MM.1S (cell line): ENCODE measurements at regions not wholly inside any gene's neighbourhood (a gene's known extent, or its start where the extent isn't known, plus 50 kb on each side); places are given as distances from the start of the nearest gene placed in this dataset.
"Not testable (repeated sequence)": the region's sequence is repeated elsewhere in the genome, so short reads cannot be mapped to it uniquely, and the experiment has no call there.

Experiments used
- DNase-seq: peaks from one replicate; pipeline ENCODE4 v3.0.0-alpha.2; 2015
- H2AFZ ChIP-seq: fragments of 300-600 bp; sonication (generic); 2 replicates; pipeline ENCODE4 v1.6.0; 2016; ENCODE audit warnings: antibody characterized with exemption, low read length
- H3F3A ChIP-seq: fragments of 300-600 bp; sonication (generic); 2 replicates; pipeline ENCODE4 v1.6.1; 2016; ENCODE audit warnings: mild to moderate bottlenecking, antibody characterized with exemption, low read length, moderate library complexity, mixed read lengths; ENCODE audit not compliant: insufficient read depth
- H3K27ac ChIP-seq: fragments of 300-600 bp; sonication (generic); 2 replicates; pipeline ENCODE4 v1.5.1; 2016; ENCODE audit warnings: mild to moderate bottlenecking, low read length
- H3K27me3 ChIP-seq: fragments of 300-600 bp; sonication (generic); replicated peaks from 2 replicates; pipeline ENCODE4 v1.6.0; 2016; ENCODE audit warnings: low read length; ENCODE audit not compliant: insufficient read depth
- H3K36me3 ChIP-seq: fragments of 300-600 bp; sonication (generic); replicated peaks from 2 replicates; pipeline ENCODE4 v1.6.1; 2016; ENCODE audit warnings: mild to moderate bottlenecking, low read length, mixed read lengths; ENCODE audit not compliant: insufficient read depth
- H3K4me1 ChIP-seq: fragments of 300-600 bp; sonication (generic); 2 replicates; pipeline ENCODE4 v1.6.1; 2016; ENCODE audit warnings: low read length, mixed read lengths
- H3K4me2 ChIP-seq: fragments of 300-600 bp; sonication (generic); 2 replicates; pipeline ENCODE4 v1.6.0; 2016; ENCODE audit warnings: low read depth, low read length
- H3K4me3 ChIP-seq: fragments of 300-600 bp; sonication (generic); 2 replicates; pipeline ENCODE4 v1.5.1; 2016; ENCODE audit warnings: low read length, mixed read lengths
- H3K79me2 ChIP-seq: fragments of 300-600 bp; sonication (generic); 2 replicates; pipeline ENCODE4 v1.6.1; 2016; ENCODE audit warnings: mixed run types, low read length, mixed read lengths
- H3K9ac ChIP-seq: fragments of 300-600 bp; sonication (generic); 2 replicates; pipeline ENCODE4 v1.6.1; 2016; ENCODE audit warnings: low read length, mixed read lengths
- H3K9me2 ChIP-seq: fragments of 300-600 bp; sonication (generic); replicated peaks from 2 replicates; pipeline ENCODE4 v1.6.1; 2016; ENCODE audit warnings: mild to moderate bottlenecking, low read length, mixed read lengths; ENCODE audit not compliant: insufficient read depth
- H3K9me3 ChIP-seq: fragments of 300-600 bp; sonication (generic); replicated peaks from 2 replicates; pipeline ENCODE4 v1.6.1; 2016; ENCODE audit warnings: mild to moderate bottlenecking, low read length, mixed read lengths; ENCODE audit not compliant: insufficient read depth
- H4K20me1 ChIP-seq: fragments of 300-600 bp; sonication (generic); 2 replicates; pipeline ENCODE4 v1.6.1; 2016; ENCODE audit warnings: mild to moderate bottlenecking, low read length, moderate library complexity, mixed read lengths; ENCODE audit not compliant: insufficient read depth
- EZH2 ChIP-seq: fragments of 300-600 bp; sonication (generic); optimal IDR thresholded peaks from 2 replicates; pipeline ENCODE3; 2017; ENCODE audit warnings: low read depth, mild to moderate bottlenecking, antibody characterized with exemption, low read length, mixed read lengths
- EZH2phosphoT487 ChIP-seq: fragments of 300-600 bp; sonication (generic); IDR thresholded peaks from 2 replicates; pipeline ENCODE4 v1.6.1; 2018; ENCODE audit warnings: antibody characterized with exemption, low read length
- TF ChIP-seq, protein P1 (sequence below): fragments of 300-600 bp; sonication (generic); IDR thresholded peaks from 2 replicates; pipeline ENCODE4 v1.5.1; 2016; ENCODE audit warnings: antibody characterized with exemption, low read length, mixed read lengths

DNA sequence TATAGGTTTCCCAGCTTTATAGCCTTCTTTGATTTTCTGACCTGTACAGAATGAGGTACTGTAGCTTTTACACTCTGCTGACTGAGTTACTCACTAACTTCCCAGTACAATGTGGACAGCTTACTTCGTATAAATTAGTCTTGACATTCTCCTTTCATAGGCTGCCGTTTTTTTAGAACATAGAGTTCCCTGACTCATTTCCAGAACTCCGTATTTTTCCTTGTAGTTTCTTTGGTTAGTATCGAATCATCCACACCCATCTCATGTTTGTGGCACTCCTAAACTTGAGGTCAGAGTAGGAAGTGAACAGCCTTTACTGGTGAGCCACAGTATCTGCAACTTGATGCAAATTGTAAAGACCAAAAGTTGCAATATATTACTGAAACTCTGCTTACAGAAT is 303.9 kb downstream of the SLITRK5 start:
- H2AFZ ChIP-seq = no peak overlapping the region
- TF ChIP-seq EZH2phosphoT487 (no peak), EZH2 (no peak)
- TF ChIP-seq, protein P1, sequence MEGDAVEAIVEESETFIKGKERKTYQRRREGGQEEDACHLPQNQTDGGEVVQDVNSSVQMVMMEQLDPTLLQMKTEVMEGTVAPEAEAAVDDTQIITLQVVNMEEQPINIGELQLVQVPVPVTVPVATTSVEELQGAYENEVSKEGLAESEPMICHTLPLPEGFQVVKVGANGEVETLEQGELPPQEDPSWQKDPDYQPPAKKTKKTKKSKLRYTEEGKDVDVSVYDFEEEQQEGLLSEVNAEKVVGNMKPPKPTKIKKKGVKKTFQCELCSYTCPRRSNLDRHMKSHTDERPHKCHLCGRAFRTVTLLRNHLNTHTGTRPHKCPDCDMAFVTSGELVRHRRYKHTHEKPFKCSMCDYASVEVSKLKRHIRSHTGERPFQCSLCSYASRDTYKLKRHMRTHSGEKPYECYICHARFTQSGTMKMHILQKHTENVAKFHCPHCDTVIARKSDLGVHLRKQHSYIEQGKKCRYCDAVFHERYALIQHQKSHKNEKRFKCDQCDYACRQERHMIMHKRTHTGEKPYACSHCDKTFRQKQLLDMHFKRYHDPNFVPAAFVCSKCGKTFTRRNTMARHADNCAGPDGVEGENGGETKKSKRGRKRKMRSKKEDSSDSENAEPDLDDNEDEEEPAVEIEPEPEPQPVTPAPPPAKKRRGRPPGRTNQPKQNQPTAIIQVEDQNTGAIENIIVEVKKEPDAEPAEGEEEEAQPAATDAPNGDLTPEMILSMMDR = no peak

DNA sequence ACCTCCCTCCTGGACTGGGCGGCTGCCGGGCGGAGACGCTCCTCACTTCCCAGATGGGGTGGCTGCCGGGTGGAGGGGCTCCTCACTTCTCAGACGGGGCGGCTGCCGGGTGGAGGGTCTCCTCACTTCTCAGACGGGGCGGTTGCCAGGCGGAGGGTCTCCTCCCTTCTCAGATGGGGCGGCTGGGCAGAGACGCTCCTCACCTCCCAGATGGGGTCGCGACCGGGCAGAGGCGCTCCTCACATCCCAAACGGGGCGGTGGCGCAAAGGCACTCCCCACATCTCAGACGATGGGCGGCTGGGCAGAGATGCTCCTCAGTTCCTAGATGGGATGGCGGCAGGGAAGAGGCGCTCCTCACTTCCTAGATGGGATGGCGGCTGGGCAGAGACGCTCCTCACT is 305.5 kb downstream of the SLITRK5 start:
- not testable (repeated sequence) for H4K20me1 ChIP-seq, H3K27ac ChIP-seq, H3K9me2 ChIP-seq, H3F3A ChIP-seq, H3K4me1 ChIP-seq, H3K27me3 ChIP-seq, H3K4me3 ChIP-seq, H3K36me3 ChIP-seq, H3K9ac ChIP-seq, H3K9me3 ChIP-seq, H3K4me2 ChIP-seq, H3K79me2 ChIP-seq, H2AFZ ChIP-seq, DNase-seq

More for the DNA sequence above, 303.9 kb downstream of the SLITRK5 start:
- Histone ChIP-seq H3K36me3 (no peaks in the 10 kb centered on the region), H3K79me2 (no peaks in the 10 kb centered on the region), H3K9ac (no peak overlapping the region), H3K9me2 (no peaks in the 10 kb centered on the region), H3K4me2 (no peak overlapping the region), H3K27me3 (no peaks in the 10 kb centered on the region), H3K4me1 (no peaks in the 10 kb centered on the region), H3K4me3 (no peak overlapping the region), H3F3A (no peaks in the 10 kb centered on the region), H3K27ac (no peak overlapping the region), H3K9me3 (no peaks in the 10 kb centered on the region), H4K20me1 (no peaks in the 10 kb centered on the region)
- DNase-seq = no peak

DNA sequence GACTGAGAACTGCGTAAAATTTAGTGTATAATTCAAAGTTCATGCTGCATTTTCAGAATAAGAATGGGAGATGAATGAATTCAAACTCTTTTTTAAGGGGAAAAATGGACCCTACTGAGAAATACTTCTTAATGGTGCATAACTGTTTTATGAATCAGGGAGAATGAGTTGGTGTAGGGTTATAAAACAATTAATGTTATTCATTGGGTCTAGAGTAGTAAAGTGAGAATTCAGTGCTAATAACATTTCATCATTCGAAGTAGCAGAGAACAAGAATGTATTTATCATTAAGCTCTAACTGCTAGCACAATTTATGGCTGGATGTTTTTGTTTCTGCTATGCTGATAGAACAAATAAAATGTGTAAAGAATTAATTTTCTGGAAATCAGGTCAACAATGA is 310.2 kb downstream of the SLITRK5 start:
- Histone ChIP-seq H3K9ac (no peak overlapping the region), H3K79me2 (no peaks in the 10 kb centered on the region), H3K4me1 (no peaks in the 10 kb centered on the region)

DNA sequence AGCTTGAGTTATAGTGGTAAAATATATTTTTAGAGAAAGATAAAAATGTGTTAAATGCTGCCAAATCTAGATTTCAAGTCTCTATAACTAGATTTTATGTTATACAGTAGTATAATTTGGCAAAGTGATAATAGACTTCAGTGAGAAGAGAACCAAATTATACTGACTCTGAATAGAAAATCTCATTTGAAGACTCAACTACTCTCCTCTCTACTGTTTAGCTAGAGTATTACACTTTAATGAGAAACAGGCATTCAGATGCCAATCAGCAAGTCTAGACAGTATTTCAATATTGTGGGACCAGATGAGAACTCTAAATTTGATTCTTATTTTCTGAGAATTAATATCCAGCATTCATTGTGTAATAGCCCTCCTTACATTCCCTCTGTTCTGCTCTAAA is 311.2 kb downstream of the SLITRK5 start:
- H3K4me1 ChIP-seq = no peaks in the 10 kb centered on the region
- H3K9me2 ChIP-seq = no peaks in the 10 kb centered on the region
- H3K27me3 ChIP-seq = no peaks in the 10 kb centered on the region
- no peaks in the 10 kb centered on the region for H3K79me2 ChIP-seq
- H3K9me3 ChIP-seq = no peaks in the 10 kb centered on the region
- no peak for DNase-seq
- H3K9ac ChIP-seq = no peak overlapping the region
- TF ChIP-seq EZH2phosphoT487 = no peak
- TF ChIP-seq EZH2 = no peak
- TF ChIP-seq, protein P1 = no peak
- no peaks in the 10 kb centered on the region for H4K20me1 ChIP-seq
- no peak overlapping the region for H3K4me2 ChIP-seq
- H2AFZ ChIP-seq = no peak overlapping the region
- no peaks in the 10 kb centered on the region for H3K36me3 ChIP-seq
- no peak overlapping the region for H3K4me3 ChIP-seq
- no peaks in the 10 kb centered on the region for H3F3A ChIP-seq
- no peak overlapping the region for H3K27ac ChIP-seq

More for the DNA sequence above, 310.2 kb downstream of the SLITRK5 start:
- no peaks in the 10 kb centered on the region for H4K20me1 ChIP-seq
- no peak overlapping the region for H2AFZ ChIP-seq
- no peaks in the 10 kb centered on the region for H3K9me3 ChIP-seq
- no peak for DNase-seq
- H3K36me3 ChIP-seq = no peaks in the 10 kb centered on the region
- no peaks in the 10 kb centered on the region for H3F3A ChIP-seq
- no peak overlapping the region for H3K4me3 ChIP-seq
- TF ChIP-seq, protein P1 = no peak
- H3K27ac ChIP-seq = no peak overlapping the region
- no peaks in the 10 kb centered on the region for H3K9me2 ChIP-seq
- no peak overlapping the region for H3K4me2 ChIP-seq
- H3K27me3 ChIP-seq = no peaks in the 10 kb centered on the region
